Urinary bladder (tissue), 3 donors: ENCODE measurements at regions not wholly inside any gene's neighbourhood (a gene's known extent, or its start where the extent isn't known, plus 50 kb on each side); places are given as distances from the start of the nearest gene placed in this dataset.

Source experiments
- DNase-seq: peaks from one replicate; pipeline ENCODE4 v3.0.0-alpha.2; 2015; ENCODE audit errors: extremely low spot score
- H3K27ac ChIP-seq: one replicate; pipeline ENCODE4 v1.5.1; 2013; ENCODE audit warnings: low read depth, mild to moderate bottlenecking, moderate library complexity
- H3K36me3 ChIP-seq: one replicate; pipeline ENCODE4 v1.6.1; 2013; ENCODE audit warnings: mild to moderate bottlenecking, moderate library complexity; ENCODE audit not compliant: insufficient read depth
- H3K4me1 ChIP-seq: one replicate; pipeline ENCODE4 v1.6.1; 2013; ENCODE audit warnings: mild to moderate bottlenecking, moderate library complexity; ENCODE audit not compliant: insufficient read depth
- H3K4me3 ChIP-seq: one replicate; pipeline ENCODE4 v1.5.1; 2013; ENCODE audit warnings: low read depth, low read length
- WGBS: extraction: QIAGEN DNeasy Blood & Tissue Kit; methylation state at CpG from one replicate; pipeline ENCODE4 v1.1.7; 2013; 5-methylcytosine and 5-hydroxymethylcytosine counted together
- donor health status: healthy with polysubstance abuse.
- donor health status: healthy.

GRCh38 chr5:159657298-159657697 is 259.0 kb upstream of the ADRA1B start:
- Histone ChIP-seq H3K4me3 (no peak overlapping the region), H3K27ac (no peak overlapping the region), H3K36me3 (no peaks in the 10 kb centered on the region), H3K4me1 (no peaks in the 10 kb centered on the region)
- no peak for DNase-seq
- WGBS = 71% methylated on average over 4 of the region's 4 CpGs

GRCh38 chr5:159657771-159658170 is 258.5 kb upstream of the ADRA1B start:
- no peak for DNase-seq

GRCh38 chr5:159658266-159658925 is 257.9 kb upstream of the ADRA1B start:
- 84% methylated on average over 10 of the region's 10 CpGs for WGBS
- H3K4me1 ChIP-seq = no peaks in the 10 kb centered on the region
- no peak overlapping the region for H3K4me3 ChIP-seq
- DNase-seq = no peak
- H3K27ac ChIP-seq = no peak overlapping the region
- no peaks in the 10 kb centered on the region for H3K36me3 ChIP-seq

More at GRCh38 chr5:159657771-159658170, 258.5 kb upstream of the ADRA1B start:
- H3K4me3 ChIP-seq = no peak overlapping the region
- H3K4me1 ChIP-seq = no peaks in the 10 kb centered on the region
- no peaks in the 10 kb centered on the region for H3K36me3 ChIP-seq
- 50% methylated on average over 6 of the region's 6 CpGs for WGBS
- H3K27ac ChIP-seq = no peak overlapping the region

GRCh38 chr5:159660401-159660800 is 255.9 kb upstream of the ADRA1B start:
- Histone ChIP-seq H3K4me1 (no peaks in the 10 kb centered on the region), H3K4me3 (no peak overlapping the region), H3K27ac (no peak overlapping the region), H3K36me3 (no peaks in the 10 kb centered on the region)
- 73% methylated on average over 2 of the region's 2 CpGs for WGBS
- no peak for DNase-seq

- WGBS = 86% methylated on average over 1 of the region's 1 CpG
- Histone ChIP-seq H3K4me1 (no peaks in the 10 kb centered on the region), H3K36me3 (no peaks in the 10 kb centered on the region), H3K4me3 (no peak overlapping the region), H3K27ac (no peak overlapping the region)
- no peak for DNase-seq
These were observed 252.3 kb upstream of the ADRA1B start for GRCh38 chr5:159663986-159664385.

GRCh38 chr5:159667286-159667685 is 249.0 kb upstream of the ADRA1B start:
- no peak overlapping the region for H3K27ac ChIP-seq
- 51% methylated on average over 2 of the region's 2 CpGs for whole genome bisulfite sequencing
- no peaks in the 10 kb centered on the region for H3K36me3 ChIP-seq
- H3K4me3 ChIP-seq = no peak overlapping the region
- no peaks in the 10 kb centered on the region for H3K4me1 ChIP-seq
- no peak for DNase-seq

GRCh38 chr5:159668556-159668955 is 247.7 kb upstream of the ADRA1B start:
- H3K4me1 ChIP-seq = no peaks in the 10 kb centered on the region
- H3K27ac ChIP-seq = no peak overlapping the region
- 68% methylated on average over 3 of the region's 3 CpGs for WGBS
- H3K4me3 ChIP-seq = no peak overlapping the region
- DNase-seq = no peak
- H3K36me3 ChIP-seq = no peaks in the 10 kb centered on the region

GRCh38 chr5:159669559-159669958 is 246.7 kb upstream of the ADRA1B start:
- DNase-seq = no peak
- Histone ChIP-seq H3K4me1 (no peaks in the 10 kb centered on the region), H3K36me3 (no peaks in the 10 kb centered on the region), H3K4me3 (no peak overlapping the region), H3K27ac (no peak overlapping the region)
- WGBS = 80% methylated on average over 4 of the region's 4 CpGs

GRCh38 chr5:159671886-159672285 is 244.4 kb upstream of the ADRA1B start:
- no peak overlapping the region for H3K4me3 ChIP-seq
- H3K4me1 ChIP-seq = no peaks in the 10 kb centered on the region
- H3K36me3 ChIP-seq = no peaks in the 10 kb centered on the region
- DNase-seq = no peak
- H3K27ac ChIP-seq = no peak overlapping the region

GRCh38 chr5:159673538-159673937 is 242.7 kb upstream of the ADRA1B start:
- Histone ChIP-seq H3K36me3 (no peaks in the 10 kb centered on the region), H3K27ac (no peak overlapping the region), H3K4me3 (no peak overlapping the region), H3K4me1 (no peaks in the 10 kb centered on the region)
- no peak for DNase-seq
- 71% methylated on average over 2 of the region's 2 CpGs for WGBS

GRCh38 chr5:159678657-159679392 is 237.5 kb upstream of the ADRA1B start:
- 63% methylated on average over 1 of the region's 1 CpG for WGBS
- DNase-seq = no peak
- Histone ChIP-seq H3K27ac (no peak overlapping the region), H3K4me1 (no peaks in the 10 kb centered on the region), H3K36me3 (no peaks in the 10 kb centered on the region), H3K4me3 (no peak overlapping the region)

GRCh38 chr5:159680095-159680494 is 236.2 kb upstream of the ADRA1B start:
- Histone ChIP-seq H3K4me3 (no peak overlapping the region), H3K27ac (no peak overlapping the region), H3K4me1 (no peaks in the 10 kb centered on the region), H3K36me3 (no peaks in the 10 kb centered on the region)
- DNase-seq = no peak
- 96% methylated on average over 3 of the region's 3 CpGs for WGBS

- Histone ChIP-seq H3K27ac (no peak overlapping the region), H3K4me3 (no peak overlapping the region), H3K36me3 (no peaks in the 10 kb centered on the region), H3K4me1 (no peaks in the 10 kb centered on the region)
- DNase-seq = no peak
These were observed 234.6 kb upstream of the ADRA1B start for GRCh38 chr5:159681661-159682060.

- 77% methylated on average over 2 of the region's 2 CpGs for WGBS
- no peak overlapping the region for H3K27ac ChIP-seq
These were observed 233.7 kb upstream of the ADRA1B start for GRCh38 chr5:159682623-159683022.

More at GRCh38 chr5:159682623-159683022, 233.7 kb upstream of the ADRA1B start:
- no peak for DNase-seq
- no peaks in the 10 kb centered on the region for H3K36me3 ChIP-seq
- no peak overlapping the region for H3K4me3 ChIP-seq
- no peaks in the 10 kb centered on the region for H3K4me1 ChIP-seq
